Nucleus accumbens (tissue), 56 donors: ENCODE measurements at regions not wholly inside any gene's neighbourhood (a gene's known extent, or its start where the extent isn't known, plus 50 kb on each side); places are given as distances from the start of the nearest gene placed in this dataset.
"Not testable (repeated sequence)": the region's sequence is repeated elsewhere in the genome, so short reads cannot be mapped to it uniquely, and the experiment has no call there.

Source experiments
- DNase-seq, 56 donors: peaks; one replicate each; lab custom pipeline; 2025; lab: John Stamatoyannopoulos, UW

DNA sequence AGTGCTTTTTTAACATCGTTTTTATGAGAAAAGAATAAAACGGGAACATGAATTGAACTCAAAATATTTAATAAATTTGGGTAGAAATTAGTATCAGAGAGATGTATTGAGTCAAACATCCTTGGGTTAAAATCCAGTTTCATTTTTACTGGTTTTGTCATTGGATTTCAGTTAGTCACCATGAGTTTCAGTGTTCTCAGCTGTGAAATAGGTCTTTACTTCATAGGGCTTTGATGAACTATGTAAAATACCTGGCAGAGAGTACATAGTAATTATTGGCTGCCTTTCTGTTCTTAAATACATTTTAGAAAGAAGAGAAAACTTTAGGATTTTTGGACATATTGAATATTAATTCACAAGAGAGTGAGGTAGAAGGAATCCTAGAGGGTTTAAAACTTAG lies 105.8 kb downstream of the TANC2 start:
- no peak for DNase-seq

DNA sequence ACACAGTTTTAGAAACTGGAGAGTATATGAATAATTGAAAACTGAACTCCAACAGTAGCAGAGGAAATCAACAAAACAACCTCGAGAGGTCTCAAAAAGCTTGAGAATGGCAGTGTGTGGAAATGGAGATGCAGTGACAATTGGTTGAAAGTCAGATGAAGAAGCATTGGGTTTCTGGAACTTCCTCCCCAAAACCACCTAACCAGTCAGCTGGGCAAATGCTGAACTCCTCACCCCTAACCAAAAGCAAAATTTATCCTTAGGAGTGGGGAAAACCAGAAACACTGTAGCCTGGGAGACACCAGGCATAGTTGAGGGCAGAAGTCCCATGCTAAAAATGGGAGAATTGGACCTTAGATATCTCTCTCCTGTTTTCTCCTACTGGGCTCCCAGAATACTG lies 109.9 kb downstream of the TANC2 start:
- peak in 1 of 56 donors; percentile 2 for DNase-seq

DNA sequence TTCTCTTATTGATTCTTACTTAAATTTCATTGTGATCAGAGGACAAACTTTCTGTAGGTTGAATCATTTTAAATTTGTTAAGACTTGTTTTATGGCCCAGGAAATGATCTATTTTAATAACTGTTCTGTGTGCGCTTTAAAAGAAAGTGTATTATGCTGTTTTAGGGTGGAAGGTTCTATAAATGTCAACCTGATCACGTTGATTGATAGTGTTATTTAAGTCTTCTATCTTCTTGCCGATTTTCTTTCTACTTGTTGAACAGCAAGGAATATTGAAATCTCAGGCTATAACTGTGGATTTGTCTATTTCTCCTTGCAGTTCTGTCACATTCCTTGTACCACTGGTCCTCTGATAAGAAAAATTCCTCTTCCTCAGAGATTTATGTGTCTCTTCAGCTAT lies 112.7 kb downstream of the TANC2 start:
- no peak for DNase-seq

DNA sequence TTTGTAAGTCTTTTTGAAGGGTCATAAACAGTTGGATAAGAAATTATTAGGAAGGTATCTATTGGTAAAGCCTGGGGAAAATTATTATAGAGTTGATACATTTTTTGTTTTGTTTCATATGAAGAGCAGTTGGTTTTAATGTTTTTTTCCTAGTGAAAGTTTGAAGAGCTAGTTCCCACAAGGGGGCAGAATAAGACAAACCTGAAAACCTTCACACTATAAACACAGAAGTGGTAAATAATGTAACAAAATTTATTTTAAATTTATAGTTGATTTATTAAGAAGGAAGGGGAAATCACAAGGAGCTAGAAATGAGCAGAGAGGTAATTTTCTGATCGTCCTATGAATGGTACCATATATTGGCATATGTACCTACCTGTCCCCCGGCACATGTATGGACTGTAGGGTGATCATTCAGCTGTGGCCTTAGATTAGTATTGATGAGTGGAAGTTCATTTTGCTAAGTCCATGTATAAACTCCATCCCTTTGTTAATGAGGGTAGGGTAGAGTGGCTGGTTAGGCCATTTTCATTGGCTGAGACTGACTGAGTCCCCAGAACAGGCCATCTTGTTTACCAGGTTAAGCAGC lies 116.3 kb downstream of the TANC2 start:
- no peak for DNase-seq

DNA sequence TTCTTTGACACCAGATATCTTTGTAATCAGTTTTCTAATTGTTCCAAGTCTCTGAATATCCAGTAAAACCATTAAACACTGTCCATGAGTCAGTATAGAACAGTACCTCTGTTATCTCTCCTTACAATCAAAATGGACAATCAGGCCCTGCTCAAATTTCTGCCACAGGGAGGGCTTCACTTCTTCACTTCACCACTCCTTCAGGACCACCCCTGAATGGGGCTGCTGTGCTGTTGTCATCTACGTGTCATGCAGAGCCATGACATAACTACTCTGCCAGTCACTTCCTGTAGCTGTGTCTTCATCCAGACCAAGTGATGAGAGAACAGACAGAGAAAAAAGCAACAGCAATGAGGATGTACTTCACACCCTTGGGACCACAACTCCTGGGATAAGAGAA lies 116.9 kb downstream of the TANC2 start:
- no peak for DNase-seq

DNA sequence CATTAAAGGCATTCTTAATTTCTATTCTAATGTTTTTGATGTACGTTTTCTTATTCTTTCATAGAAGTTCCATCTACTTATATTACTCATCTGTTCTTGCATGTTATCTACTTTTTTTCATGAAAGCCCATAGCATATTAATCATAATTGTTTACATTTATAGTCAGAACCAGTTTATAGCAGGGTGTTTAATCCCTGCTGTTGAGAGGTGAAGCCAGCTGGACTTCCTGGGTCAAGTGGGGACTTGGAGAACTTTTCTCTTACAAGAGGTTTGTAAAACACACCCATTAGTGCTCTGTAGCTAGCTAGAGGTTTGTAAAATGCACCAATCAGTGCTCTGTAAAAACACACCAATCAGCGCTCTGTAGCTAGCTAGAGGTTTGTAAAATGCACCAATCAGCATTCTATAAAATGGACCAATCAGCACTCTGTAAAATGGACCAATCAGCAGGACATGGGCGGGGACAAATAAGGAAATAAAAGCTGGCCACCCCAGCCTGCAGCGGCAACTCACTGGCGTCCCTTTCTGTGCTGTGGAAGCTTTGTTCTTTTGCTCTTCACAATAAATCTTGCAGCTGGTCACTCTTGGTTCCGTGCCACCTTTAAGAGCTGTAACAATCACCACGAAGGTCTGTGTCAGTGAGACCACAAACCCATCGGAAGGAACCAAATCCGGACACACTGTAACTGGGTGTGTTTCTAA lies 120.6 kb downstream of the TANC2 start:
- no peak for DNase-seq

DNA sequence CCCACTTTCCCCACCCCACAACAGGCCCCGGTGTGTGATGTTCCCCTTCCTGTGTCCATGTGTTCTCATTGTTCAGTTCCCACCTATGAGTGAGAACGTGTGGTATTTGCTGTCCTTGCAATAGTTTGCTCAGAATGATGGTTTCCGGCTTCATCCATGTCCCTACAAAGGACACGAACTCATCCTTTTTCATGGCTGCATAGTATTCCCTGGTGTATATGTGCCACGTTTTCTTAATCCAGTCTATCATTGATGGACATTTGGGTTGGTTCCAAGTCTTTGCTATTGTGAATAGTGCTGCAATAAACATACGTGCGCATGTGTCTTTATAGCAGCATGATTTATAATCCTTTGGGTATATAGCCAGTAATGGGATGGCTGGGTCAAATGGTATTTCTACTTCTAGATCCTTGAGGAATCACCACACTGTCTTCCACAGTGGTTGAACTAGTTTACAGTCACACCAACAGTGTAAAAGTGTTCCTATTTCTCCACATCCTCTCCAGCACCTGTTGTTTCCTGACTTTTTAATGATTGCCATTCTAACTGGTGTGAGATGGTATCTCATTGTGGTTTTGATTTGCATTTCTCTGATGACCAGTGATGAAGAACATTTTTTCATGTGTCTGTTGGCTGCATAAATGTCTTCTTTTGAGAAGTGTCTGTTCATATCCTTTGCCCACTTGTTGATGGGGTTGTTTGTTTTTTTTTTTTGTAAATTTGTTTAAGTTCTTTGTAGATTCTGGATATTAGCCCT lies 124.5 kb downstream of the TANC2 start:
- DNase-seq, result not testable (repeated sequence)

DNA sequence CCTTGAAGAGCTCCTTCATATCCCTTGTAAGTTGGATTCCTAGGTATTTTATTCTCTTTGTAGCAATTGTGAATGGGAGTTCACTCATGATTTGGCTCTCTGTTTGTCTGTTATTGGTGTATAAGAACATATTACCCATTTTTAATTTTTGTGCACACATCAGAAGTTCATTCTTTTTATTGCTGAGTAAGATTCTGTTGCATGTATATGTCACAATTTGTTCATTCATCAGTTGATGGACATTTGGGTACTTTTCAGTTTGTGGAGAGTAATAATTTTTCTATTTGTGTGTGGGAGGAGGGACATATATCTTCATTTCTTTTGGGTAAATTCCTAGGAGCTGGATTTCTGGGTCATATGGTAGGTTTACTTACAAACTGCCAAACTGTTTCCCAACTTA lies 125.9 kb downstream of the TANC2 start:
- not testable (repeated sequence) for DNase-seq

DNA sequence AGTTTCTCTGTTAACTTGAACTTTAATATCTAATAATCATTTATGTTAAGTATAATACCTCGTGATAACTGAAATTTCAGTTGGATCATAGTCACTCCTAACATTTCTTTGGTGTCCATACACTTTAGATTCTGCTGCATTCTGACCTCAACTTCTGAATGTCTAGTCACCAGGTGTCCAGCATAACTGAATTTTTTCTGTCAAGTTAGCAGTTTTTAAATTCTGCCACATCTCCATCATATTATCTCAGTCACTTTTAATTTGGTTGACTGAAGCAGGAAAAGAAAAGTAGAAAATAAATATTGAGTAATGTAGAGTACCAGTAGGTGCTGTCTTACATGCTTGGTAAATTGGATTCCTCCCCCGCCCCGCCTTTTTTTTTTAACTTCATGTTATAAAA lies 128.6 kb downstream of the TANC2 start:
- no peak for DNase-seq

DNA sequence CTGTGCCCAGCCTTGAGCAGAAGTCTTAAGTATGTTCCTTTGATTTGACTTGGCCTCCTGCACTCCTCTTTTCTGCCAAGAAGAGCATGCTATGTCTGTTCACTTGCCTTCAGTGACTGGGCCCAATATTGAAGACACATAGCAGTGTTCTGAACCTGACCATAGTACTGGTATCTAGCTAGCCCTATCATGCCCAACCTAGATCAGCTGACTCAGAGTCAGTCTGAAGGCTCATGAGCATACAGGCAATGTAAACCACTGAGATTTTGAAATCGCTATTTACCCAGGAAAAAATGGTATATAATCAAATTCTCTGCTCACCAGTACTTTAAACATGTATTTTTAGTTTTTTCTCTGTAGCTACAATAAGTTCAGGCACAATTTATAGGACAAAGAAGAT lies 129.4 kb downstream of the TANC2 start:
- DNase-seq, result no peak

DNA sequence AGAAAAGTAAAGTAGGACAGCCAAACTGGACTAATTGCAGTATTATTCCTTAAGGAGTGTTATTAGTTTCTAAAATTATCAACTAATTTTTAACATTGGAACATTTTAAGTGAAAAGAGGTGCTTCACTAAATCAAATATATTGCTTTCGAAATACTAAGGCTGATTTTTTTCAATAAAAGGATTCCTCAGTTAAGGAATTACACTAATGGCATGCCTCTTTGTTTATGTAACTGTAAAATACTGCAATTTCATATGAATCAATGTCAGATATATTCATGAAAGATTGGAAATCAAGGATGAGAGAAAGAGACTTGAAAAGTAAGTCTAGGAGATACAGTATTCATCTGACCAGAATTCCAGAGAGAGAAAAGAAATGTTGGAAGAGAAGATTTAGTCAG lies 129.8 kb downstream of the TANC2 start:
- no peak for DNase-seq

DNA sequence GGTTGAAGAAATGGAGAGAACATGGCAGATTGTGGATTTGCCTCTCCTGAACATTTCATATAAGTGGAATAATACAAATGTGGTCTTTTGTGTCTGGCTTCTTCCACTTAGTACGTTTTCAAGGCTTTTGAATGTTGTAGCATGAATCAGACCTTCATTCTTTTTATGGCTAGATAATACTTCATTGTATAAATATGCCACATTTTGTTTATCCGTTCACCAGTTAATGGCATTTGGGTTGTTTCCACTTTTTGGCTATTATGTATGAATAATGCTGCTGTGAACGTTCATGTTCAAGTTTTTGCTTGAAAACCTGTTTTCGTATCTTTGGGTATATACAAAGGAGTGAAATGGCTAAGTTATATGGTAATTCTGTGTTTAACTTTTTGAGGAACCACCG lies 130.4 kb downstream of the TANC2 start:
- DNase-seq, result no peak

DNA sequence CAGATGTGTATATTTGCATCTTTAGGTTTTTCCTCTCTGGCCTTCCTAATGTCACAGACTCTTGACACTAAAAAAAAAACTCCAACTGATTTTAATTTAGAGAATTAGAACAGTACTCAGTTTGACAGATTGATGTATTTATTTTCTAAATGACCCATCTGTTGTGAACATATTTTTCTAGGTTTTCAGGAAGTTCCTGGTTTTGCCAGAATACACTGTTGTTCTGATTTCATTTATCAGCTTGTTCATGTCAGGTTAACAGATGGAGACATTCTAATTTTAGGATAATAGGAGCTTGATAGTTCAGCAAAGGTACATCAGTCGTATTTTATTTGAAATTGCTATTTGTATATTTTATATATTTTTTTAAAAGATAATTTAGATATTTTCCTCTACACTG lies 133.4 kb downstream of the TANC2 start:
- DNase-seq, result no peak

DNA sequence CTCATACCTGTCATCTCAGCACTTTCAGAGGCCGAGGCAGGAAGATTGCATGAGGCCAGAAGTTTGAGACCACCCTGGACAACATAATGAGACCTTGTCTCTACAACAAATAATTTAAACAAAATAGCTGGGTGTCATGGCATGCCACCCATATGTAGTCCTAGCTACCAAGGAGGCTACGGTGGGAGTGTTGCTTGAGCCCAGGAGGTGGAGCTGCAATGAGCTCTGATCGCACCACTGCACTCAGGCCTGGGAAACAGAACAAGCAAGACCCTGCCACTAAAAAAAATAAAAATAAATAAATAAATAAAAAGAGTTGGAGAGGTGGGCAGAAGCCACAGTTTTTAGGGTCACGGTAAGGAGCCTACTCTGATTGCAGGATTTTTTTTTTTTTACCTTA lies 136.0 kb downstream of the TANC2 start:
- no peak for DNase-seq

DNA sequence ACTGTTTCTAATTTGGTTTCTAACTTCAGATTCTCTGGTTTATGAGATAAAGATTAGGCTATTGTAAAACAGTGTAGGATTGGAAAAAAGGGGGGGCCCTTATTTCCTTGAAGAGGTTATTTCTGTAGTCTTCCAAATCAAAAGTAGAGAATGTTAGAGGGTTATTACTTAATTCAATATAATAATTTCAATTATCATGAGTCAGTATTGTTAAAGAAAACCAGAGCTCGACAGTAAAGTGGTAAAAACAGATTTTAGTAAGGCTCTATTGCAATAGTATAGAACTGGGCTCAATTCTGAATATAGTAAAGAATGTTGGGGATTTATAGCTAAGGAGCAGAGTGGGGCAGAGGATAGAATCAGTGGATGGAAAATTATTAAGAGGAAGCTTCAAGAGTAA lies 140.0 kb downstream of the TANC2 start:
- DNase-seq, result no peak

DNA sequence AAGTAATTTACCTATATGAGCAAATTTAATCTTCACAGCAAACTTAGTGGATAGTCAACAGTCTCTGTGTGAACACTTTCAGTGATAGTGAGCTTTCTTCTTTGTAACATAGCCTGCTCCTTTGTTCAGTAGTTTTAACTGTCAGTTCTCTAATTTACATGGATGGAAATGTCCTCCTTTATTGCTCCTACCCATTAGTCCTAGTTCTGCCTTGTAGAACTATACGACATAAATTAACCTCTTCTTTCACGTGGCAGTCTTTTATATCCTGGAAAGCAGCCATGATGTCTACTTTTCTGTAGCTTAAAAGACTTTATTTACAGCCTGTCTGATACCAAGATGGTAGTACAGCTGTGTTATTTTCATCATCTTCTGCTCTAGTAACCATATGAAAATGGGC lies 143.6 kb downstream of the TANC2 start:
- DNase-seq, result no peak

DNA sequence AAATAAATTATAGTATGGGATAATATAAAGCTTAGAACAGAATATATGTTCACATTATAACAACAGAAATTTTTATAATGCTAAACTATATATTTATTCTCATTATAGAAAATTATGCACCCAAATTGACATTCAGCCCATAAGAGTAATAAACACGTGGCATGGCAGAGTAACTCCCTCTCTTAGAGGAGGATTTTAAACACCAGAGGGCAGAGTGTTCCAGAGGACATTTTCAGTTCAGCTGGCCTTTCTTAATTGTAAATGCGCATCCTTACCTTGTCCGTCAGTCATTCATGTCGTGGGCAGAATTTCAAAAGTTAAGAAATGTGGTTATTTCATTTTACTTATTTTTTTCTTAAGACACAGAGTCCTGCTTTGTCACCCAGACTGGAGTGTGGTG lies 147.1 kb downstream of the TANC2 start:
- no peak for DNase-seq

DNA sequence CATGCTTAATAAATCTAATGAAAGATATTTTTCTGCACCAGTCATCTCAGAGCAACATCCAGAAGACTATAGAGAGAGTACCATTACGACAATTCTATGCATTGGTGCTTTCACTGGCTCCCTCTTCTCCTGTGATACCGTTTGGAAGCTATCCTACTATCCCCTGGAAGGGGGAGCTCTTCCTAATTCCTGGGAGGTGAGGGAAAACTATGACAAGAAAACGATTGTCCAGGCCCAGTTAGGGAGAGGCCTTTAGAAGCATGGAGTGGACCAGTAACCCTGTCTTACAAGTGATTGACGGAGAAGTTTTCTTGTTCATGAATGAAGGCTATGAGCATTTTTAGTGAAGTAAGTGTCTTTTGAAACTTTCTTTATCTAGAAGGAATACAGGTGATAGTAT lies 150.2 kb downstream of the TANC2 start:
- DNase-seq, result no peak

DNA sequence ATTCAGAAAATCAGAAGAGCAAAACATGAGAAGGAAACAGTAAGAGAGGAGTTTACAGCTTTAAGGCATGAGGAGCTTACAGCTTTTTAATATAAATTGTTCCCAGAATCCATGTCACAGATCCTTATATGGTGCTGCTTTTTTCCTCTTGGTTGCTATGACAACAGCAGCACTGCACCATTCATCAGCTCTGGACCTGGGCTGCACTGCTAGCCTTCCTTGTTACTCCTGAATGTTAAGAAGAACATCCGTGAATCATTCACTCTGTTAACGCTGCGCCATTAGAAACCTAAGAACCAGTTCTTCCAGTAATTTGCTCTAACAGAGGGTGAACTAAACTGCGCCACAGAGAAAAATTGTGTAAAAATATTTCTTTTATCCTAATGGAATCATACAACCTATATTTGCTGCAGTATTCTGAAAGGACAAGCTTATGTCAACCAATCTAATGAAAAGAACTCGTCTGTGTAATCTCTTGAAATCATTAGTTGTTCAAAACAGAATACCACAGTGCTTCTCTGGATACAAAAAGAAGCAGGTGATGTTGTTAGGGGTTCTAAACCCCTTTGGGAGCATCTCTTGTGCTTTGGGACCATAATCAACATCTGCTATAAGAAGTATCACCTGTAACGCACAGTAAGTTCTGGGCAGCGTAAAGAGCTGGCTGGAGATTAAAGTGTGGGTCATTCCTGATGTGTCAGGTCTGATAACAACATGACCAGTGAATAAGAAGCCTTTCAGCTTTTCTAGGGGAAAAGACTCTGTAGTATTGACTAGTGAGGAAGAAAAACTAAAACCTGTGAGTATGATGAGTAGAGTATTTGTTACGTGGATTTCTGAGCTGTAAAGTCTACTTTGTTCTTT lies 151.2 kb downstream of the TANC2 start:
- DNase-seq, result peak in 25 of 56 donors; percentile 6 to 75 (median 33)

DNA sequence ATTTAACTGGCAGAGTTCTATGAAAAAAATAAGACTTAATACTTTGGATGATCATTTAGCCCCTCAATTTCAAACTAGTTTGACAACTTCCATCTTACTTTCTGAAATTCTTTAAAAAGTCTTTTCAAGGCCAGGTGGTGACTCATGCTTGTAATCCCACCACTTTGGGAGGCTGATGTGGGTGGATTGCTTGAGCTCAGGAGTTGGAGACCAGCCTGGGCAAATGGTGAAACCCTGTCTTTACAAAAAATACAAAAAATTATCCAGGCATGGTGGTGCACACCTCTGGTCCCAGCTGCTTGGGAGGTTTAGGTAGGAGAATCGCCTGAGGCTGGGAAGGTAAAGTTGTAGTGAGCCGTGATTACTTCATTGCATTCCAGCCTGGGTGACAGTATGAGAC lies 154.4 kb downstream of the TANC2 start:
- DNase-seq, result no peak

DNA sequence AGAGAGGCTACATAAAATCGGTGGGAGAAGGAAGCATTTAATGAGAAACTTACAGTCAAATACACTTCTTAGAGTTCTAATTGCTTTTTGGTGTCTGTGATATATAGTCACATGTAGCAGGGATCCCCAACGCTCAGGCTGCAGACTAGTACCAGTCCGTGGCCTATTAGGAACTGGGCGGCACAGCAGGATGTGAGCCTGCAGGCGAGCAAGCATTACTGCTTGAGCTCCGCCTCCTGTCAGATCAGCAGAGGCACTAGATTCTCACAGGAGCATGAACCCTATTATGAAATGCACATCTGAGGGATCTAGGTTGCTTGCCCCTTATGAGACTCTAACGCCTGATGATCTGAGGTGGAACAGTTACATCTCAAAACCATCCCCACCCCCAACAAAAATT lies 158.5 kb downstream of the TANC2 start:
- no peak for DNase-seq
